HL-60 (cell line): ENCODE measurements at regions not wholly inside any gene's neighbourhood (a gene's known extent, or its start where the extent isn't known, plus 50 kb on each side); places are given as distances from the start of the nearest gene placed in this dataset.

Experiments used
- CTCF ChIP-seq: IDR thresholded peaks from one replicate; pipeline ENCODE4 v1.5.1; 2011; ENCODE audit warnings: low read length, control low read depth, inconsistent platforms; ENCODE audit not compliant: insufficient read depth
- GABPA ChIP-seq: IDR thresholded peaks from 2 replicates; pipeline ENCODE4 v1.6.1; 2012; ENCODE audit warnings: low read depth
- POLR2AphosphoS5 ChIP-seq: IDR thresholded peaks from 2 replicates; pipeline ENCODE4 v1.6.1; 2012; ENCODE audit warnings: low read depth
- REST ChIP-seq: IDR thresholded peaks from 2 replicates; pipeline ENCODE4 v1.6.1; 2012; ENCODE audit warnings: low read depth; ENCODE audit not compliant: insufficient replicate concordance

GRCh38 chr15:85326291-85326690 is 54.1 kb upstream of the AKAP13 start:
- TF ChIP-seq CTCF (no peak), REST (no peak), GABPA (no peak), POLR2AphosphoS5 (no peak)
